ENCODE measurements at regions not wholly inside any gene's neighbourhood (a gene's known extent, or its start where the extent isn't known, plus 50 kb on each side); places are given as distances from the start of the nearest gene placed in this dataset.

DNA sequence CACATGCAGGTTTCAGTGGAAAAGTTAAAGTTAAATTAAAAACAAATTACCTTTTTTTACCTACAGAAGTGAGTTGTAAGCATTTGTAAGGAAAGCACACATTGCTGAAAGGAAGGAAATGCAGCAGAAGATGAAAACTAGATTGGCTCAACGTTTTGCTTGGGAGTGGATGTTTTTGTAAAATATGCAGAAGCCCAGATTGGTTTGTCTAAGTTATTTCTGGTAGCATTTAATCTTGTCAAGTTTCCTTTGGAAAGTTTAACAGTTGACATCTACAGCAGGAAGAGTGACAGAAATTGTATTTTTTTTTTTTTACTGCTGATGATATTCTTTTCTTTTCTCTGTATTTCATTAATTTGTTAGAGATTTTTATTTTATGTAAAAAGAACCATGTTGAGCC is 315.1 kb upstream of the MON1B start:
- TF ChIP-seq POLR2A (IDR thresholded peaks at IDR 0.05; ENCODE audit: low read depth) (no peak), EP300 (IDR thresholded peaks at IDR 0.05) (no peak)
- TF ChIP-seq, protein P1, sequence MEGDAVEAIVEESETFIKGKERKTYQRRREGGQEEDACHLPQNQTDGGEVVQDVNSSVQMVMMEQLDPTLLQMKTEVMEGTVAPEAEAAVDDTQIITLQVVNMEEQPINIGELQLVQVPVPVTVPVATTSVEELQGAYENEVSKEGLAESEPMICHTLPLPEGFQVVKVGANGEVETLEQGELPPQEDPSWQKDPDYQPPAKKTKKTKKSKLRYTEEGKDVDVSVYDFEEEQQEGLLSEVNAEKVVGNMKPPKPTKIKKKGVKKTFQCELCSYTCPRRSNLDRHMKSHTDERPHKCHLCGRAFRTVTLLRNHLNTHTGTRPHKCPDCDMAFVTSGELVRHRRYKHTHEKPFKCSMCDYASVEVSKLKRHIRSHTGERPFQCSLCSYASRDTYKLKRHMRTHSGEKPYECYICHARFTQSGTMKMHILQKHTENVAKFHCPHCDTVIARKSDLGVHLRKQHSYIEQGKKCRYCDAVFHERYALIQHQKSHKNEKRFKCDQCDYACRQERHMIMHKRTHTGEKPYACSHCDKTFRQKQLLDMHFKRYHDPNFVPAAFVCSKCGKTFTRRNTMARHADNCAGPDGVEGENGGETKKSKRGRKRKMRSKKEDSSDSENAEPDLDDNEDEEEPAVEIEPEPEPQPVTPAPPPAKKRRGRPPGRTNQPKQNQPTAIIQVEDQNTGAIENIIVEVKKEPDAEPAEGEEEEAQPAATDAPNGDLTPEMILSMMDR (IDR thresholded peaks at IDR 0.05) = no peak
